ENCODE measurements at regions not wholly inside any gene's neighbourhood (a gene's known extent, or its start where the extent isn't known, plus 50 kb on each side); places are given as distances from the start of the nearest gene placed in this dataset.

- no peak for DNase-seq (ENCODE audit: low spot score)
- Histone ChIP-seq H3K36me3 (no peaks in the 10 kb centered on the region), H3K27me3 (replicated peaks; ENCODE audit: insufficient read depth) (no peaks in the 10 kb centered on the region), H3K9me3 (no peaks in the 10 kb centered on the region), H3K27ac (no peak overlapping the region), H3K4me3 (no peak overlapping the region), H3K4me1 (ENCODE audit: control insufficient read depth in 1 of 2, low read depth in 2 of 2) (no peaks in the 10 kb centered on the region)
- no peak for ATAC-seq (ENCODE audit: insufficient number of reproducible peaks, low FRiP score, low read depth)
- TF ChIP-seq CTCF (IDR thresholded peaks at IDR 0.05), result no peak
Measured at GRCh38 chrX:149213264-149213663, 291.8 kb downstream of the IDS start.

DNA sequence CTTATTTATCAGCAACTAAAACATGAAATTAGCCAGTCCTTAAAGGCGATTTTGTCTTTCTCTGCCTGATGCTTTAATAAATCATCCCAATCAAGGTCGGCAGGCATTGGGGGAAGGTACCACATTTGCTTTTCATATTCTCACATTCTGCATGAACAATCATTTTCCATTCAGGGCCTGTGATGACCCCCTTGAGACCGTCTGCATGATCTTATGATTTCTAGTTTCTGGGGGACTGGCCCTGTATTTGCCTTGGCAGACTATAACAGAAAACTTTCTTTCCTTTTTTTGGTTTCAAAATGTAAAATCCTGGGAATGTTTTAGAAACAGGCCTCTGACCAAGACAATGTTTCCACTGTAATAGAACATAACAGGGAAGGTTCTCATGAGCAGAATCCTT lies 296.8 kb downstream of the IDS start:
- no peak overlapping the region for H3K27ac ChIP-seq
- no peak for TF ChIP-seq CTCF (IDR thresholded peaks at IDR 0.05)
- no peak overlapping the region for H3K4me3 ChIP-seq
- H3K4me1 ChIP-seq (ENCODE audit: control insufficient read depth in 1 of 2, low read depth in 2 of 2), result no peaks in the 10 kb centered on the region
- no peaks in the 10 kb centered on the region for H3K36me3 ChIP-seq
- DNase-seq (ENCODE audit: low spot score) (no peak), ATAC-seq (ENCODE audit: insufficient number of reproducible peaks, low FRiP score, low read depth) (no peak)
- H3K9me3 ChIP-seq, result no peaks in the 10 kb centered on the region
- H3K27me3 ChIP-seq (replicated peaks; ENCODE audit: insufficient read depth), result no peaks in the 10 kb centered on the region

DNA sequence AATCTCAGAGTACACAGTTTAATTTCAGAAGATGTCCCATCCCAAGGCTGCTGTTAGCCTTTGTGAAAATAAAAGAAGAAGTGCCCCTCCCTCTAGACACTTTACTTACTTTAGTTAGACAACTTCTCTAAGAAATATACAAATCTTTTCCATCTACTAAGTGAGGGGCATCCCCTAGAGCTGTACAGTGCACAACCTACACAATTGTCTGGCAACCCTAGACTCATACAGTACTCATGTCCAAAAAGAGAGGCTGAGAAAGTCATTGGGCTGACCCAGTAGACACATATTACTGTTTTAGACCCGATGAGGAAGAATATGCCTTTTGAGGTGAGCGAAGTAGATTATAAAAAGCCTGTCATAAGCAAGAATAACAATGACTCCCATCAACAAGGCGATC lies 297.6 kb downstream of the IDS start:
- Histone ChIP-seq H3K4me1 (ENCODE audit: control insufficient read depth in 1 of 2, low read depth in 2 of 2) (no peaks in the 10 kb centered on the region), H3K27me3 (replicated peaks; ENCODE audit: insufficient read depth) (no peaks in the 10 kb centered on the region), H3K27ac (no peak overlapping the region), H3K36me3 (no peaks in the 10 kb centered on the region), H3K9me3 (no peaks in the 10 kb centered on the region), H3K4me3 (no peak overlapping the region)
- DNase-seq (ENCODE audit: low spot score), result no peak
- no peak for TF ChIP-seq CTCF (IDR thresholded peaks at IDR 0.05)
- ATAC-seq (ENCODE audit: insufficient number of reproducible peaks, low FRiP score, low read depth), result no peak

DNA sequence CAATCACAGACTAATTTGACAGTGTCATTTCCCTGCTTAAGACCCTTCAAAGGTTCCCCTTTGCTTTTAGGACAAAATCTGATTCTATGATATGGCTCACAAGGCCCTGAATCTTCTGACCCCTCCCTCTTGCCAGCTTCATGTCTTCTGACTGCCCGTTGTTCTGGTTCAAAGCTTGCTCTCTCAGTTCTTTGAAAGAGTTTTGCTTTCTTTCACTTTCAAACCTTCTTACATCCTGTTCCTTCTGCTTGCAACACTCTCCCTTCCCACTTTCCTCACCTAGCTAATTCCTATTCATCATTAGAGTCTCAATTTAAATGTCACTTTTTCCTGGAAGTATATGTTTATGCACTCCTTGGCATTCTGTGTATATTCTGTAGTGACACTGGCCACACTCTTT lies 299.2 kb downstream of the IDS start:
- H3K4me3 ChIP-seq, result no peak overlapping the region
- TF ChIP-seq CTCF (IDR thresholded peaks at IDR 0.05), result no peak
- no peaks in the 10 kb centered on the region for H3K27me3 ChIP-seq (replicated peaks; ENCODE audit: insufficient read depth)
- ATAC-seq (ENCODE audit: insufficient number of reproducible peaks, low FRiP score, low read depth) (no peak), DNase-seq (ENCODE audit: low spot score) (no peak)
- H3K27ac ChIP-seq, result no peak overlapping the region
- no peaks in the 10 kb centered on the region for H3K9me3 ChIP-seq
- H3K4me1 ChIP-seq (ENCODE audit: control insufficient read depth in 1 of 2, low read depth in 2 of 2), result no peaks in the 10 kb centered on the region
- no peaks in the 10 kb centered on the region for H3K36me3 ChIP-seq

- Histone ChIP-seq H3K36me3 (no peaks in the 10 kb centered on the region), H3K27me3 (replicated peaks; ENCODE audit: insufficient read depth) (no peaks in the 10 kb centered on the region), H3K9me3 (no peaks in the 10 kb centered on the region), H3K4me1 (ENCODE audit: control insufficient read depth in 1 of 2, low read depth in 2 of 2) (no peaks in the 10 kb centered on the region), H3K27ac (no peak overlapping the region), H3K4me3 (no peak overlapping the region)
- no peak for ATAC-seq (ENCODE audit: insufficient number of reproducible peaks, low FRiP score, low read depth)
- no peak for TF ChIP-seq CTCF (IDR thresholded peaks at IDR 0.05)
- no peak for DNase-seq (ENCODE audit: low spot score)
Measured at GRCh38 chrX:149205081-149205480, 300.0 kb downstream of the IDS start.

All from thoracic aorta (tissue), 2 donors.